Pancreas (tissue), 10 donors: ENCODE measurements at regions not wholly inside any gene's neighbourhood (a gene's known extent, or its start where the extent isn't known, plus 50 kb on each side); places are given as distances from the start of the nearest gene placed in this dataset.

Source experiments
- ATAC-seq, 4 donors: fragments of 200-7000 bp; cut with Tn5 transposase; one replicate each; pipeline versions ENCODE4 v1.8.0 to v1.9.1; 2020; ENCODE audit warnings: mild to moderate bottlenecking in 4 of 4, moderate library complexity in 4 of 4
- DNase-seq, 6 donors: peaks; one replicate each; pipeline ENCODE4 v3.0.0-alpha.2; 2020
- FAIRE-seq: peaks from 2 replicates; lab custom pipeline; 2012; peaks lifted over from hg19 to GRCh38; lab: Jason Lieb, UNC
- H3K27ac ChIP-seq, 4 donors: fragments of 200-600 bp; sonication (generic); 1 replicate in 3 of 4; 2 replicates in 1 of 4; pipeline versions ENCODE4 v1.5.0 to v1.8.0; 2020
- H3K27me3 ChIP-seq, 4 donors: fragments of 200-600 bp; one replicate each; pipeline ENCODE4 v1.8.0; 2021
- H3K36me3 ChIP-seq, 3 donors: fragments of 200-600 bp; sonication (generic) in 1 of 3; one replicate each; pipeline versions ENCODE4 v1.5.0 to v1.8.0; 2020 to 2021
- H3K4me1 ChIP-seq, 3 donors: fragments of 200-600 bp; one replicate each; pipeline ENCODE4 v1.8.0; 2021
- H3K4me3 ChIP-seq, 4 donors: fragments of 200-600 bp; sonication (generic) in 2 of 4; one replicate each; pipeline versions ENCODE4 v1.5.0 to v1.8.0; 2020 to 2021
- H3K9me3 ChIP-seq, 4 donors: fragments of 200-600 bp; one replicate each; pipeline ENCODE4 v1.8.0; 2021
- CTCF ChIP-seq, 4 donors: fragments of 200-600 bp; sonication (generic) in 3 of 4; IDR thresholded peaks; one replicate each; pipeline versions ENCODE4 v1.5.0 to v1.8.0; 2021; ENCODE audit warnings: antibody characterized with exemption in 4 of 4
- WGBS, 2 donors: extraction: QIAGEN DNeasy Blood & Tissue Kit; methylation state at CpG; one replicate each; pipeline ENCODE4 v1.1.7; 2013; 5-methylcytosine and 5-hydroxymethylcytosine counted together
- intact Hi-C, 3 donors: fragments of 100-400 bp; cut with DNase I; formaldehyde crosslinking; loops; one replicate each; pipeline versions ENCODE4 v1.11.1 to v1.14.2; 2022
- donor health status: healthy with polysubstance abuse.
- donor health status: DM: no; HTN: no; CAD: no; lungs with moderate emphysema.
- donor health status: DM: no; HTN: no; CAD: no.
- donor health status: control.
- donor health status: control.
- donor health status: Bipolar disorder and iron deficiency.
- donor health status: DM: yes; HTN: yes; CAD: no.
- donor health status: DM: no; HTN: no; CAD: no.
- donor health status: DM: no; HTN: no; CAD: no.
- donor health status: DM: yes; HTN: yes; CAD: no.

GRCh38 chr22:27648074-27648473 is 153.5 kb downstream of the MN1 start:
- WGBS, 2 donors: 87 to 97% methylated on average over 3 of the region's 3 CpGs
- no peak for ATAC-seq
- Histone ChIP-seq H3K27me3 (no peaks in the 10 kb centered on the region), H3K27ac (no peak overlapping the region), H3K4me1 (peaks cover 3 to 8% (median 6%) of the 10 kb centered on the region in 3 donors), H3K36me3 (no peaks in the 10 kb centered on the region), H3K4me3 (no peak overlapping the region), H3K9me3 (no peaks in the 10 kb centered on the region)
- intact Hi-C loops: no loop called here
- TF ChIP-seq CTCF (IDR thresholded peaks at IDR 0.05): no peak
- no peak for DNase-seq
- no peak for FAIRE-seq

- WGBS, 2 donors: 84 to 92% methylated on average over 2 of the region's 2 CpGs
- intact Hi-C loops: no loop called here
- no peak for ATAC-seq
These were observed 152.7 kb downstream of the MN1 start for GRCh38 chr22:27648853-27649252.

GRCh38 chr22:27650572-27650971 is 151.0 kb downstream of the MN1 start:
- intact Hi-C loops: no loop called here
- Histone ChIP-seq H3K27ac (no peak overlapping the region), H3K27me3 (no peaks in the 10 kb centered on the region), H3K4me3 (no peak overlapping the region), H3K9me3 (no peaks in the 10 kb centered on the region), H3K4me1 (peaks cover 3 to 8% (median 6%) of the 10 kb centered on the region in 3 donors), H3K36me3 (no peaks in the 10 kb centered on the region)
- no peak for ATAC-seq
- FAIRE-seq: no peak
- DNase-seq: no peak
- TF ChIP-seq CTCF (IDR thresholded peaks at IDR 0.05): no peak
- WGBS, 2 donors: 70 to 77% methylated on average over 10 of the region's 10 CpGs

More at GRCh38 chr22:27648853-27649252, 152.7 kb downstream of the MN1 start:
- no peak for FAIRE-seq
- Histone ChIP-seq H3K36me3 (no peaks in the 10 kb centered on the region), H3K9me3 (no peaks in the 10 kb centered on the region), H3K4me1 (peaks cover 3 to 8% (median 6%) of the 10 kb centered on the region in 3 donors), H3K27ac (no peak overlapping the region), H3K27me3 (no peaks in the 10 kb centered on the region), H3K4me3 (no peak overlapping the region)
- DNase-seq: no peak
- TF ChIP-seq CTCF (IDR thresholded peaks at IDR 0.05): no peak

- TF ChIP-seq CTCF (IDR thresholded peaks at IDR 0.05): no peak
- 50 to 72% methylated on average over 3 of the region's 3 CpGs for WGBS, 2 donors
- Histone ChIP-seq H3K4me1 (peaks cover 3 to 8% (median 6%) of the 10 kb centered on the region in 3 donors), H3K4me3 (no peak overlapping the region), H3K36me3 (no peaks in the 10 kb centered on the region), H3K9me3 (no peaks in the 10 kb centered on the region), H3K27me3 (no peaks in the 10 kb centered on the region), H3K27ac (no peak overlapping the region)
- ATAC-seq (no peak), FAIRE-seq (no peak), DNase-seq (no peak)
- intact Hi-C loops: no loop called here
These were observed 150.6 kb downstream of the MN1 start for GRCh38 chr22:27650985-27651384.

- FAIRE-seq: no peak
- 65 to 70% methylated on average over 5 of the region's 5 CpGs for WGBS, 2 donors
These were observed 150.1 kb downstream of the MN1 start for GRCh38 chr22:27651486-27651885.

More at GRCh38 chr22:27651486-27651885, 150.1 kb downstream of the MN1 start:
- Histone ChIP-seq H3K27ac (no peak overlapping the region), H3K9me3 (no peaks in the 10 kb centered on the region), H3K4me1 (peaks cover 3 to 8% (median 6%) of the 10 kb centered on the region in 3 donors), H3K4me3 (no peak overlapping the region), H3K27me3 (no peaks in the 10 kb centered on the region), H3K36me3 (no peaks in the 10 kb centered on the region)
- intact Hi-C loops: no loop called here
- TF ChIP-seq CTCF (IDR thresholded peaks at IDR 0.05): no peak
- ATAC-seq (no peak), DNase-seq (no peak)
